ENCODE measurements at regions not wholly inside any gene's neighbourhood (a gene's known extent, or its start where the extent isn't known, plus 50 kb on each side); places are given as distances from the start of the nearest gene placed in this dataset.
"Not testable (repeated sequence)": the region's sequence is repeated elsewhere in the genome, so short reads cannot be mapped to it uniquely, and the experiment has no call there.

- DNase-seq (ENCODE audit: low spot score) = no peak
These were observed 1552.2 kb downstream of the PCDH9 start for GRCh38 chr13:65677906-65678305.

GRCh38 chr13:65675383-65675782 is 1554.8 kb downstream of the PCDH9 start:
- not testable (repeated sequence) for DNase-seq (ENCODE audit: low spot score)

- DNase-seq (ENCODE audit: low spot score) = no peak
These were observed 1560.0 kb downstream of the PCDH9 start for GRCh38 chr13:65670014-65670625.

GRCh38 chr13:65660731-65661130 is 1569.4 kb downstream of the PCDH9 start:
- no peak for DNase-seq (ENCODE audit: low spot score)

- no peak for DNase-seq (ENCODE audit: low spot score)
These were observed 1573.3 kb downstream of the PCDH9 start for GRCh38 chr13:65656740-65657329.

GRCh38 chr13:65653613-65654012 is 1576.5 kb downstream of the PCDH9 start:
- DNase-seq (ENCODE audit: low spot score) = peak; percentile 1

- DNase-seq (ENCODE audit: low spot score) = no peak
These were observed 1579.8 kb downstream of the PCDH9 start for GRCh38 chr13:65650321-65650720.

- no peak for DNase-seq (ENCODE audit: low spot score)
These were observed 1587.1 kb downstream of the PCDH9 start for GRCh38 chr13:65642996-65643395.

GRCh38 chr13:65642301-65642700 is 1587.8 kb downstream of the PCDH9 start:
- no peak for DNase-seq (ENCODE audit: low spot score)

GRCh38 chr13:65638572-65639168 is 1591.5 kb downstream of the PCDH9 start:
- peak; percentile 42 for DNase-seq (ENCODE audit: low spot score)

GRCh38 chr13:65633806-65634205 is 1596.3 kb downstream of the PCDH9 start:
- DNase-seq (ENCODE audit: low spot score) = no peak

- DNase-seq (ENCODE audit: low spot score) = no peak
These were observed 1599.1 kb downstream of the PCDH9 start for GRCh38 chr13:65631078-65631477.

GRCh38 chr13:65629926-65630325 is 1600.2 kb downstream of the PCDH9 start:
- DNase-seq (ENCODE audit: low spot score) = no peak

GRCh38 chr13:65623148-65623547 is 1607.0 kb downstream of the PCDH9 start:
- no peak for DNase-seq (ENCODE audit: low spot score)

GRCh38 chr13:65615506-65615905 is 1614.6 kb downstream of the PCDH9 start:
- DNase-seq (ENCODE audit: low spot score) = no peak

- no peak for DNase-seq (ENCODE audit: low spot score)
These were observed 1617.1 kb downstream of the PCDH9 start for GRCh38 chr13:65613004-65613403.

GRCh38 chr13:65609350-65609749 is 1620.8 kb downstream of the PCDH9 start:
- no peak for DNase-seq (ENCODE audit: low spot score)

GRCh38 chr13:65606622-65607021 is 1623.5 kb downstream of the PCDH9 start:
- DNase-seq (ENCODE audit: low spot score) = peak; percentile 9

- no peak for DNase-seq (ENCODE audit: low spot score)
These were observed 1624.7 kb downstream of the PCDH9 start for GRCh38 chr13:65605396-65605795.

- no peak for DNase-seq (ENCODE audit: low spot score)
These were observed 1627.0 kb downstream of the PCDH9 start for GRCh38 chr13:65603160-65603559.

- no peak for DNase-seq (ENCODE audit: low spot score)
These were observed 1628.3 kb downstream of the PCDH9 start for GRCh38 chr13:65601855-65602254.

- DNase-seq (ENCODE audit: low spot score) = peak; percentile 66
These were observed 1629.4 kb downstream of the PCDH9 start for GRCh38 chr13:65600702-65601101.

Measured in COLO829 (cell line).